HL-60/S4 (cell line): ENCODE measurements at regions not wholly inside any gene's neighbourhood (a gene's known extent, or its start where the extent isn't known, plus 50 kb on each side); places are given as distances from the start of the nearest gene placed in this dataset.

Source experiments
- in situ Hi-C: fragments of 300-500 bp; cut with MboI; formaldehyde crosslinking; loops from 2 replicates; pipeline ENCODE4 v1.14.3; 2022; ENCODE audit warnings: low sequenced_read_pairs

DNA sequence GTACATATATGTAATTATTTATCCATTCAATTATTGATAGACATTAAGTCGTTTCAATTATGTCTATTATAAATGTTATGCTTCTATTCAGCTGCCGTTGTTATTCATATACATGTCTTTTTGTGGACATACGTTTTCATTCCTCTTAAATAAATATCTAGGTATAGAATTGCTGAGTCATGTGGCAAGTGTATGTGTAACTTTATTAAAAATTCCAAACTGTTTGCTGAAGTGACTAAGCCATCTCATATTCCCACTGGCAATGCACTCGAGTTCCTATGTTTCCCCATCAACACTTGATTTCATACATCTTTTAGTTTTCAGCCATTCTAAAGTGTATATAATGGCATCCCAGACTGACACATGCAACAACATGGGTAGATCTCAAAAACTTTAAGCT, 739.7 kb upstream of the POU3F2 start:
- in situ Hi-C loops: no loop called here

DNA sequence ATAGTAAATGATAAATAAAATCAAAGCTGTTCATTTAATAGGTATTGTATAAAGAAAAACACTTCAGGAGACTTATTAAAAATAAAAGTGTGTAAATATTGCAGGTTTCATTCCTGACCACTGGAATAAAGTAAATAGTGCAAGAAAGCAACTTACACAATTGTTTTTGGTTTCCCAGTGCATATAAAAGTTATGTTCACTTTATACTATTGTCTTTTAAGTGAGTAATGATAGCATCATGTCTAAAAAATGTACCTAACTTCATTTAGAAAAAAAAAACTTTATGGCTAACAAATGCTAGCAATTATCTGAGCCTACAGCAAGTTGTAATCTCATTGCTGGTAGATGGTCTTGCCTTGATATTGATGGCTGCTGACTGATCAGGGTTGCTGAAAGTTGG, 726.6 kb upstream of the POU3F2 start:
- in situ Hi-C loops: no loop called here

DNA sequence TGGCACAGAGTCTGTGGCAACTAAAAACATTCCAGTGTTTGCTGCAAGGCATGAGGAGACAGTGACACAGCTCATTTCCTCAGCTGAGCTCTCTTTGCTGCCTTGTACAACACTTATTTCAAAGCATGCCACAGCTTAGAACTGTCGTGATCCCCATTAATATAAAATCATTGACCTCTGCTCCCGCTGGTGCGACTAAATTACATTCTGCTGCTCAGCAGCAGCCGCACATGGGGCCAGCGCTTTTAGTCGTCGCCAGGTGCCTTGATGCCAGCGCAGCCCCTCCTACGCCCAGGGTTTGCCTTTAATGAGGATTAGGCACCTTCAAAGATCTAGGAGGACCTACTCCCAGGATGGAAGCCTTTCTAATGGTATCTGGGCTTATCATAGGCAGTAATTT, 717.9 kb upstream of the POU3F2 start:
- in situ Hi-C loops: no loop called here

DNA sequence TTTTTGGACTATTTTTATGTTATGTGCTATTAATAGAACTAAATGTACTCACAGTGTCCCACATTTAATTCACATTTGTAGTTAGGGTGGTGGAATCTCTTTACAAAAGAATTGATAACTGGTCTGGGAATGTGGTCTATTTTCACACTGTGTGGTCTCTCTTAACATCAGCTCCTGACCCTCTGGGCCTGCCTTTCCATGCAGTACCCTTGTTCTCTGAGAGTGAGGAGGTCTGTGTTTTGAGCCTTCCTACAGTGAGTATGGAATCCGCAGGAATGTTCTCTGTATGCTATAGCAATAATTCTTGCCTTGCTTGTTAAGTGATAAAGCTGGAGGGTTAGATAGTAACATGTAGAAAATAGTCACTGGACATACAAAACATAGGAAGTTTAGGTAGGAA, 717.3 kb upstream of the POU3F2 start:
- in situ Hi-C loops: no loop called here

DNA sequence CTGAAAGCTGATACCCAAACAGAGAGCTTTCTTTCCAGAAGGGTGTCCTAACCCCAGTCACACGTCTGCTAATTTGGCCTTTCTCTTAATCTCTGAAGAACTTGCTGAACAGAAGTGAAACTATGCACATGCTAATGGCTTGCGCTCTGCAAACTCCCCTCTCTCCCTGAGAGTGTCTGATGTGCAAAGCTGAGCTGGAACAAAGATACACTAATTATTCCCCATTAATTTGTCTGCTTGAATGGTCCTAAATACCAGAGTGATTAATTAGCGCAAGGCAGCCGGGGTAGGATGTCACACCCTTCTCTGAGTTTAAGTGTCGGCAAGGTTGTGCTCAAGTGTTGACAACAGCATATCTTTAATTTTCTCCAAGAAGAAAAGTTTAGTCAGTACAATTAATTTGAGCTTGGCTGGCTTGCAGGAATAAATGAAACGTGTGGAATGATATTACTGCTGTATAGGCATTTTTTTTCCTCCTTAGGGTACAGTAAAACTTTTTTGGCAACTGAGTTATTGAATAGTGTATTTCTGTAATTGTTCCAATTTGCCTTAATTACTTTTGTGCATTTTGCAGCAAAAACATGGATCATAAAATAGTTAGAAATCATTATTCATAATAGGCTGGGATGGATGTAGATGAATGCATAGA, 715.9 kb upstream of the POU3F2 start:
- in situ Hi-C loops: no loop called here

DNA sequence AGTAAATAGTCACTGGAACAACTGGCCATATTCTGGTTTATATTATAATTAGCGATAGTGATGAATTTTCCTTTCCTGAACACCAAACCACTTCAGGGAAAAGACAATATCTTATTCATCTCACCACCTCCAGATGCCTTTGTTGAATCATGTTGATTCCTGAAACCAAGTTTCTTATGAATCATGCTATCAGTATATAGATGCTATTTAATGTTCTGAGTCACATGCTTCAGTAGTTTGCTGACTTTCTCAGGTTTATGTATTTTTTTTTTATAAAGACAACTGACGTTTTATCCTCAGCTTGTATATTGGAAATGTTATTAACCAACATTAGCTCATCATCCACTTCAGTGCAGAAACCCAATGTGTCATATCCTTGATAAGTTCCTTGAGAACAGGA, 710.2 kb upstream of the POU3F2 start:
- in situ Hi-C loops: no loop called here

DNA sequence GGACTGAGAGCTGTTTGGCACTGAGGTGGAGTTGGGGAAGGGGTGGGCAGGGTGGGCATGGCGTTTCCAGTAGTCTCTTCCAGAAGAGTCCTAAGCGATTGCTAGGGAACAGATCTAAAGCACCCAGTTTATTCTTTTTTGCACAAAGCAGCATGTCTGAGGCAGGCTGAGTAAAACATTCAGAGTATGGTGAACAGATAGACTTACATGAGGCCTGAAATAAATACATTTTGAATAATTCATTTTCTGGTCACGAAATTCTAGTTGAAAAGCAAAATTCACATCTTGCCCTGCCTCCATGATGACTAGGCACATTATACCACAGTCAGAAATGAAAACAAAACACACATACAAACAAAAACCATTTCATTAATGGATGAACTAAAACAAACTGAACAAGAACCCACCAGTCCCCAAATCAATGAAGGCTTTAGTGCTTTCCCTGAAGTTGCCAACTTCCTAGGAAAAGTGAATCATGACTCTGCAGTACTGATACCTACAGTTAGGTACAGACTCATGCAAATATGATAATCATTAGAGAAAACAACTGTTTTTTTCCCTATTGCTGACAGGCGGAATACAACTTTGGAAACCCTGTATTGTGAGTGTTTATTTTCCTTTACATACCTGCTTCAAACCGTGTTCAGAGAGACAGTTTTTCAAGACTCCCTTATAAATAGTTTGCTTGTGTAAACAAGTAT, 702.9 kb upstream of the POU3F2 start:
- in situ Hi-C loops: no loop called here

DNA sequence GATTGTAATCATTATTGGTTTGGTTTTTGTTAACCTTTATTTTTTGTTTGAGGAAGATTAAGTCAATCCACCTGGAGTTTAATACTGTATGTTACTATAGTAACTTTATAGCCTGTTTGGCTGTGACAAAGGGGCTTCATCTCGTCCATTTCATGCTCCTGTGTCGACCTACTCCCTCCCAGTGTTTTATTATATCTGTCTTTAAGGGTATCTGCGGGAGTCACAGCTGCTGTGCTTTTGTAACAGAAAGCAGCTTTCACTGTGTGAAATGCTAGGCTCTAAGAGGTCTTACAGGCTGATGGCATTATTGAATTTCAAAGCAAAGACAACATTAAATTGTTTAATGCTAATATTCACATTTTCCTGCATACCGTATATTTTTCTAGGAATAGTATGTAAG, 698.0 kb upstream of the POU3F2 start:
- in situ Hi-C loops: no loop called here

DNA sequence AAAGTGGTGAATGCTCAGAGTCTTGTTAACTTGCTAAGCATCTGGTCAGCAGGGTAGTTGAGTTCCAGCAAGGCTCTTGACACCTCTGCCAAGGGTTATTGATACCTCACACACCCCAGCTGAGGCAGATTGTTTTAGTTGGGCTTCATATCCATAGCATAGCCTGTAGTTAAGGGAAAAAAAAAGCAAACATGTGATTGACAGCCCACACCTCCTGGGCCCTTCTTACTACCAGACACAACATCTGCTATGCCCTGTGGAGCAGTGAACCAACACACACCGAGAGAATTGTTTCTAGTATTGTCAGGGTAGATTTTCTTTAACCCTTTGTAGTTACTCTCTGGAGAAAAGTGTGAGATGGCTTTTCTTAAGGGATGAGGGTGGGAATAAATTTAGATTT, 697.0 kb upstream of the POU3F2 start:
- in situ Hi-C loops: no loop called here

DNA sequence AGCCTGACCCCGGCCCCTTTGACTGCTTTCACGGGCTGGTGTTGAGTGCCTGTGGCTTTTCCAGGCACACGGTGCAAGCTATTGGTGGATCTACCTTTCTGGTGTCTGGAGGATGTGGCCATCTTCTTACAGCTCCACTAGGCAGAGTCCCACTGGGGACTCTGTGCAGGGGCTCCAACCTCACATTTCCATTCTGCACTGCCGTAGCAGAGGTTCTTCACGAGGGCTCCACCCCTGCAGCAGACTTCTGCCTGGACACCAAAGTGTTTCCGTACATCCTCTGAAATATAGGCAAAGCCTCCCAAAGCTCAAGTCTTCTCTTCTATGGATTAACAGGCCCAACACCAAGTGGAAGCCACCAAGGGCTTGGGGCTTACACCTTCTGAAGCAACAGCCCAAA, 691.5 kb upstream of the POU3F2 start:
- in situ Hi-C loops: no loop called here

DNA sequence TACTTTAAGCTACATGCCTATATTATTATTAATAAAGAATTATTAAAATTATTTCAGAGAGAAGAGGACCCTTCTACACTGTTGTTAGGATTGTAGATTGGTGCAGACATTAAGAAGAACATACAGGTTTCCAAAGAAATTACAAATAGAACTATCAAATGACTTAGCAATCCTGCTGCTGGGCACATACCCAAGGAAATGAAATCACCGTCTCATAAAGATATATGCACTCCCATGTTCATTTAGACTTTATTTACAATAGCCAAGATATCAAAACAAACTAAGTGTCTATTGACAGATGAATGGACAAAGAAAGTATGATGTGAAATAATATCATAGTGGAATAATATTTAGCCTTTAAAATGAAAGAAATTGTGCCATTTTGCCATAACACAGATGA, 687.7 kb upstream of the POU3F2 start:
- in situ Hi-C loops: no loop called here

DNA sequence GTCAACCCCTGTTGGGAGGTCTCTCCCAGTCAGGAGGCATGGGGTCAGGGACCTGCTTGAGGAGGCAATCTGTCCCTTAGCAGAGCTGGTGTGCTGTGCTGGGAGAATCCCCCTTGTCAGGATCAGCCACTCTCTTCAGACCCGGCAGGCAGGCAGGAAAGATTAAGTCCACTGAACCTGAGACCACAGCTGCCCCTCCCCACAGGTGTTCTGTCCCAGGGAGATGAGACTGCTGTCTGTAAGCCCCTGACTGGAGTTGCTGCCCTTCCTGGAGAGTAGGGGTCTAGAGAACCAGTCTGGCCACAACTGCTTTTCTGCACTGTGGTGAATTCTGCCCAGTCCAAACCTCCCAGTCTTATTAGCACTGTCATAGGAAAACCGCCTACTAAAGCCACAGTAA, 677.8 kb upstream of the POU3F2 start:
- in situ Hi-C loops: no loop called here

DNA sequence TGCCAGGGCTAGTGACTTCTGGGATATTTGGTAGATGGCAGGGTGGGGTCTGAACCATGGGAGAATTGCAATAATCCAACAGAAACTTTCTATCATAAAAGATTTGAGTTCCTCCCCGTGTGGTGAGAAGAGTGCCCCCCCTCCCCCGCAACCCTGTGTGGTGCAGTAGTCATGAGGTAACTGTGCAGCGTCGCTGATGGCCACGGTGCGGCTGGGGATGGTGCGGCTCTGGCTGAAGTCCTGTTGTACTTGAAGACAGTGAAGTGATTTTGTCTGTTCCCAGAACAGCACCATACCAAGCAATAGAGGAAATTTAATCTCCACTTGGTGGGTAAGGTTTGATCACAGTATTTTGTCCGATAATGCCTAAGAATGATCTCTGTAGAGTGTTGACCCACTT, 654.8 kb upstream of the POU3F2 start:
- in situ Hi-C loops: no loop called here

DNA sequence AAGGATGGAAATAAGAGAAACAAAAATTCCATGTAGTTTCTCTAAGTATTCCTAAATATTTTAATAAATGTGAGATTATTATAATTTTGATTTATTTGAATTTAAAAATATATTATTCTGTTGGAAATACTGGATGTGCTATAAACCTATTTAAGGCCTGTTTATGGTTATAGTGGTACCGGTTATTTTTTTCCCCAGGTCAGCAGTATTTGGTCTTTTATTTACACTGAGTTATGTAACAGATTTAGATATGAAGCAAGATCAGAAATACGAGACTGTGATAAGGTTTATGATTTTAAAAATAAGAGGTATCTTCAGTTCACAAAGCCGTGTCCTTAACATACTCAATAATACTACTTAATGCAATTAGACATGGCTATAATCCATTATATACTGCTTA, 634.3 kb upstream of the POU3F2 start:
- in situ Hi-C loops: no loop called here

DNA sequence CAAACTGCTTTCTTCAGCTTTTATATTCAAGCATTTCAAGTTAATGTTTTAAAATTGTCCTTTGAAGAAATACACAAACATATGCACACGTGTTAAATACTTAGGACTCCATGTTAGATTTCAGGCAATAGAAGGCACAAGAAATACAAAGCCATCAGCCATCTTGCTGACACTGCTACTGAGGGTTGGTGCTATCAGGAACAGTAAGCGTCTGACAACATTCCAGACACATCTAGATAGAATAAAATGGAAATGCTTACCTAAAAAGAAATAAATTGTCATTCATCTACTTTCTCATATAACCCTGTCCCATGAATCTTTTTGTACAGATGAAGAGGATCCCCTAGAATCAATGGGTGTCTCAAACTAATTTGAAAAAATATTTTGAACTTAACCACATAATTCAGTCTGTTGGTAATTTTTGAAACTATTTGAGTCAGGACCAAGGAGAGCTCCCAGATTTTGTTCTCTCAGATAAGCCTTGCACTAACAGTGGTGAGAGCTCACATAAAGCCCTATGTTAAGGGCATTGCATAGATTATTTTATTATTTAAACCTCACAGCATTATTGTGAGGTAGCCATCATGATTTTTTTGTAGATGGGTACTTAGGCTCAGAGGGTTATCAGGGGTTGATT, 631.1 kb upstream of the POU3F2 start:
- in situ Hi-C loops: no loop called here

DNA sequence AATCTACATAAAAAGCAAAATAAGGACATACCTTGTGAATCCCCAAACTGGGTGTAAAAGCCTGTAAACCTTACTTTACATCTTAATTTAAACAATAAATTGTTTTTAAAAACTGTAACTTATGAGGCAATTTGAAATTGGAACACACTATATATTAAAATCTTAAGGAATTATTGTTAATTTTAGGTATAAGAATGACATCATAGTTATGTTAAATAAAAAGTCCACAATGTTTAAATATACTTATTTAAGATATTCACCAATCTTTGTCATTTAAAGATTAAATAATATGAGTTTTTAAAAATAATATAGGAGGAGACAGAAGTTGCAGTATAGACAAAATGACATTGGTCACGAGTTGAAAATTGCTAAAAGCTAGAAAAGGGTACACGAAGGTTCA, 621.9 kb upstream of the POU3F2 start:
- in situ Hi-C loops: no loop called here

DNA sequence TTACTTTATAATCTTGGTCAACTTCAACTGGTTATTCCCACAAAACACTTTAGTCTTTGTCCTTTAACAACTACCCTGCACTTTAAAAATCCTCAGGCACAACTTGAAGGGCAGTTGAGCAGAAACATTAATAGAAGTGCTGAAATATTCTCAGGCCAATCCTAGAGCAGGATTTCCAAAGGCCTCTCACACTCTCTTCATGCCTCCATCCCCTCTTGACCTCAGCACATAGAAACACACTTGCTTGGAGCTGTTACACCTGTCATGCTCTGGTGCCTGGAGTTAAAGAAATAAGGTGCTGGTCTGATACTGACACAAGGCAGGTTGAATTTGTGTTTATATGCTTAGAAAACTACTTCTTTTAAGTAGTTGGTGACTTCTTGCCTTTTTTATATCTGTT, 618.8 kb upstream of the POU3F2 start:
- in situ Hi-C loops: no loop called here

DNA sequence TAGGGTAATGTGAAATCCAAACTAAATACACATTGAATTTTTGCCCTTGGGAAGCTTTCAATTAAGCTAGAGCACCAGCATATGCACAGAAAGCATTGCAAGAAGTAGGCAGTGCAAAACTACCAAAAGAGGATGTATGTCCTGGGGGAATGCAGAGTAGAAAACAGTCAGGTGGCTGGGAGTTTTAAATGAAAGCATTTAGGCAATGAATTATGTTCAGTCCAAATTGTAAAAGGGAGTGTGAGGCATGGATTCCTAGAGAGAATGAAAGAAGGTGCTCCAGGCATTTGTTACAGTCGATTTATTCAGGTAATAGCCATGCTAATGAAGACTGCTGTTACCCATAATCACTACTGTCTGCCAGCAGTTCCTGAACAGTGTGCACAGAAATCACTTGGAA, 604.1 kb upstream of the POU3F2 start:
- in situ Hi-C loops: no loop called here

DNA sequence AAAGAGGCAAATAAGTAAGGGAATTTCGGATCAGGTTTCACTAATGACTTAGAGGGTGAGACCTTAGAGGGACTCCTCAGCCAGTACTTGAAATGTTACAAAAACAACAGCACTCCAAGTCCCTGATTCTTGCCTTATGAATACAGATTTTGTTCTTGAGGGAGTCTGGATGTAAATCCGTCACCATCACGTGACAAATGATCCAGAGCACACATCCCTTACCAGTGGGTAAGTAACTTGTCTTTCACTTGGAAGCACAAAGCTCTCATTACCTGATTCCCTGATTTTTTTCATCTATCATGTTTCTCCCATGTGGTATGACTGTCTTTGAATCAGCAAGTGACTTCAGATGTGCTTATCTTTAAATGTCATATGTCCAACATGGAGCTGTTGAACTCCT, 595.3 kb upstream of the POU3F2 start:
- in situ Hi-C loops: no loop called here

DNA sequence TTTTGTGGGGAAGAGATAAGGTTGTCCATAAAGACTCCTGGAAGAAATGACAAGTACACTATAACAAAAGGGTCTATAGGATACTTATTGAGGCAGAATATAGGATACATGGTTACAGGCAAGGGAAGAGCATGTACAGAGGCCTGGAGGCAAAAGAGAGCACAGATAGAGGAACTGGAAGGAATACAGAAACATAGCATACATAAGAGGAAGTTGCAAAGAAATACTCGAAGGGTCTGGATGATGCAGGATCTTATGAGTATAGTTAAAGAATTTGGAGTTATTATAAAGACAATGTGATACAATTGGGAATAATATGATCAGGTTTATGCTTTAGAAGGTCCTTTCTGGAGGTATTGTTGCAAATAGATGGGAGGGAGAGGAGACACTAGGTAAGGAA, 592.7 kb upstream of the POU3F2 start:
- in situ Hi-C loops: no loop called here

DNA sequence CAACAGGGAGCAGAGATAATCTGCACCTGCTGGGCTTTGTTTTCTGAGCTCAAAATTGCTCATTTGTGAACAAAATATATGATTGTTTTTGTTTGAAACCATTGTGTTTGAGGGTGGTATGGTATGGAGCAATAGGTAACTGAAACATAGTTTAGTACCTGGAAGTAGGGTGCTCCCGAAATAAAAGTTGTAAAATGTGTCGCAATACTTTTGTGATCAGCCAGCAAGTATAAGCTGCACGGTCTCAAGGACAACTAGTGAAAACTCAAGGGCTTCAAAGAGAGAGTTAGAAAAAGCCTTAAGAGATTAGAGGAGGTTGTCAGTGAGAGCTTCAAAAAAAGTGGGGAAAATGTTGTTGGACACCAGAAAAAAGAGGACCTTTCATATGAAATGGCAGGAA, 579.8 kb upstream of the POU3F2 start:
- in situ Hi-C loops: no loop called here

DNA sequence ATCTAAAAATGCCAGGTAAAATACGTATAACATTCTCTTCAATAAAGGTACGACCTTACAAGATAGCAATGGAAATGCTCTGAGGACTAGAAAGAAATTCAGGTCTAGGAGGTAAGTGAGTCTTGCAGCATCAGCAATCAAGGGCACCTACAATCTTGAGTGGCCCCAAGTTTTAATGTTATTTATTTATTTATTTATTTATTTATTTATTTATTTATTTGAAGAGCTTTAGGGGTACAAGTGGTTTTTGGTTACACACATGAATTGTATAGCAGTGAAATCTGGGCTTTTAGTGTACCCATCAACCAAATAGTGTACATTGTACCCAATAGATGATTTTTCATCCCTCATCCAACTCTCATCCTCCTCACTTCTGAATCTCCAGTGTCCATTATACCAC, 574.0 kb upstream of the POU3F2 start:
- in situ Hi-C loops: no loop called here

DNA sequence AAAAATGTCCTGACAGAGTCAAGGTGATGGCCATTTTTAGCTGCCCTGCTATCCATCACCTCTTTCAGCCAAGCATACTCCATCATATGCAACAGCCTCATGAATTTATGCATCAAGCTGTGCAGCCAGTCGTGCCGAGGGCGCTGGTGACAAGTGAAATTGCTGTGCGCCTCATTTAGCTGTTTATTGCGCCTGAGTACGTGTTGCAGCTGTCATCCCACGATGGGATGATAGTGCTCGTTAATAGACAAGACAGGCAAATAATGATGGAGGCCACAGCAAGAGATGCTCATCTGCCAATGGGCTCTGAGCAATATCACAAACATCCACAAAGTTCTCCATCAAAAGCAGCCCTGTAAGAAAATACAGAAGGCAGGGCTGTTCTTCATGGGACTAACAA, 562.3 kb upstream of the POU3F2 start:
- in situ Hi-C loops: no loop called here
